ENCODE measurements at regions not wholly inside any gene's neighbourhood (a gene's known extent, or its start where the extent isn't known, plus 50 kb on each side); places are given as distances from the start of the nearest gene placed in this dataset.
"Not testable (repeated sequence)": the region's sequence is repeated elsewhere in the genome, so short reads cannot be mapped to it uniquely, and the experiment has no call there.

DNA sequence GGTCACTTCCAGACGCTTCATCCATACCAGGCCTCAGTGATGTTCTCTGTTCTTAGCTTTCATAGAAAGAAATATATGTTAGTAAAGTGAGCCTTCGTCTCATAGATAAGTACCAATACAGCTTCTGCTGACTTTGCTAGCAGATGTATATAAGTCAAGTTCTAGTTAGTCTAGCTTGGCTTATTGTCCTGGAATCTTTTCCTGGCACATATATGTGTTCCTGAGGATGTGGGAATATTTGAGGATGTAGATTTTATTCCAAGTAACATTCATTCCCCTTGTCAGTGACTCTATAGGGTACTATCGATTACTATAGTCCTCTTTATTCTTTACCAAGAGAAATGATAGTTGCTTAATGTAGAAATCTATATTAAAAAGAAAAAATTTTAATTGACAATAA is 135.2 kb upstream of the FAM9C start:
- DNase-seq: no peak

DNA sequence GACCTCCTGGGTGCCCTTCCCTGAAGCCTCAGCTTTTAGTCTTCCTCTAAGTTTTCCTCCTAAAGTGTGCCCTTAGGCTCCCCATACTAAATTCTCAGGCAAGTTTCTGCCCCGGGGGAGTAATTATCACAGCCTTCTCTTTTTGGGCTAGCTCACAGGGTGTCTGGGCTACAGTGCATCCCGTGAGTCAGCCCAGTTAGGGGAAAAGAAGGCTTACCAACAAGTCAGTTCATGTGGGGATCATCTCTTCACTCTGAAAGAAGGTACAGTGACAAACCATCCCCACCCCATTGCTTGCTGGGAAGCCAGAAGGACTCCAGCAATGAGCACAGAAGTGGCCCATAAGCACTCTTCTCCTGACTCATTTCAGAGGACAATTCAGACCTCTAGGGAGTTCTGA is 134.7 kb upstream of the FAM9C start:
- DNase-seq: no peak

DNA sequence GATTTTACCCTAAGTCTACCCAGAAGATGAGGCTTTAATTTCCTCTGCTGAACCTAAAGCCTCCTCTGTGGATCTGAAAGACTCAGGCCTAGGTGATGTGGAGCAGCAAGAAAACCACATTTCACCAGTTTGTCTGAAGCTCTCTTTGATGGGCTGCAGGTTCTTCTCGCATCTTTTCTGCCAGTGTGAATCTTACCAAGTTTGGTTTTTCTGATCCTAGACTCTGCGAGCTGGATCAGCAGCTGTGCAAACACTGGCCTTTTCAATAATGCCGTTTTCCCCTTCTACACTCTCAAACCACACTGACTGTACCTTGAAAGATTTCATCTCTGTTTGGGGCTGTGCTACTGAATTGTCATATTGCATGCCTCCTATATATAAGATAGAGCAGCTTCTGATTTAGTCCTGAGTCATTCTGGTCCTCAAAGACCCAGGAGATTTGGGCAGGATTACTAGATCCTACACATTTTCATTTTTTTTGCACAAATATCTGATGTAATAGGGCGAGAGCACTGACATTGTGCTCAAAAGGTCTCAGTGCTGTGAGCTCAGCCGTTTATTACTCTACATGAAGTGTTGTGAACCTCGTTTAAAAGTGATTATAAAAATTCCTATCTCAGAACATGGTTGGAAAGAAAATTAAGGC is 133.6 kb upstream of the FAM9C start:
- DNase-seq: no peak

DNA sequence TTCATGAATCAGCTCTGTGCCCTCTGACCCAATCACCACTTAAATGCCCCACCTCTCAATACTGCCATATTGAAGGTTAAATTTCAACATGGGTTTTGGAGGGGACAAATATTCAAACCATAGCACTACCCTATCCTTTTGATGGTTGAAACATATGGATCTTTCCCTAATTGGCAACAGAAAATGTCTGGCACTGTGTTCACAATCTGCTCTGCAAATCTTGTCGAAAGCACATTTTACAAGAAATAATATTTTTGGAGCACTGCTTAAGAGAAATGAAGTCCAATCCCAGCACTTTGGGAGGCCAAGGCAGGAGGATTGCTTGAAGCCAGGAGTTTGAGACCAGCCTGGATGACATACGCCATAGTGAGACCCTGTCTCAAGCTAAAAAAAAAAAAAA is 130.6 kb upstream of the FAM9C start:
- no peak for DNase-seq

GRCh38 chrX:13170966-13171558 is 126.6 kb upstream of the FAM9C start:
- peak; percentile 1 for DNase-seq

GRCh38 chrX:13169684-13170083 is 125.3 kb upstream of the FAM9C start:
- DNase-seq: no peak

DNA sequence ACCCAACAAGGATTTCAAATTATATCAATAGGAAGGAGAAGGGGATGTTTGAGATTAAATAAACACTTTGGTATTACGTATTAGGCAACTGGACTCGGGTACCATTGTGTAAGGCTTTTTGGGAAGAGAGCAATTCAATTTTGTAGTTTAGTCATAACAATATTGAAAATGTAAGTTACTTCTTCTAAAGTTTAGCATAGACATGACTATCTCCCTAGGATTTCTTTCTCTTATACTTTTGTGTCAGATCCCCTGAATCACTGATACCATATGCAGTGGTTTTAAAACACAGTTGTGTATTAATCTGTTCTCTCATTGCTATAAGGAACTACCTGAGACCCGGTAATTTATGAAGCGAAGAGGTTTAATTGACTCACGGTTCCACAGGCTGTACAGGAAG is 123.8 kb upstream of the FAM9C start:
- DNase-seq: no peak

GRCh38 chrX:13167481-13168231 is 123.2 kb upstream of the FAM9C start:
- no peak for DNase-seq

- no peak for DNase-seq
Observed at GRCh38 chrX:13165266-13166189, 121.1 kb upstream of the FAM9C start.

GRCh38 chrX:13164611-13165010 is 120.2 kb upstream of the FAM9C start:
- DNase-seq: no peak

DNA sequence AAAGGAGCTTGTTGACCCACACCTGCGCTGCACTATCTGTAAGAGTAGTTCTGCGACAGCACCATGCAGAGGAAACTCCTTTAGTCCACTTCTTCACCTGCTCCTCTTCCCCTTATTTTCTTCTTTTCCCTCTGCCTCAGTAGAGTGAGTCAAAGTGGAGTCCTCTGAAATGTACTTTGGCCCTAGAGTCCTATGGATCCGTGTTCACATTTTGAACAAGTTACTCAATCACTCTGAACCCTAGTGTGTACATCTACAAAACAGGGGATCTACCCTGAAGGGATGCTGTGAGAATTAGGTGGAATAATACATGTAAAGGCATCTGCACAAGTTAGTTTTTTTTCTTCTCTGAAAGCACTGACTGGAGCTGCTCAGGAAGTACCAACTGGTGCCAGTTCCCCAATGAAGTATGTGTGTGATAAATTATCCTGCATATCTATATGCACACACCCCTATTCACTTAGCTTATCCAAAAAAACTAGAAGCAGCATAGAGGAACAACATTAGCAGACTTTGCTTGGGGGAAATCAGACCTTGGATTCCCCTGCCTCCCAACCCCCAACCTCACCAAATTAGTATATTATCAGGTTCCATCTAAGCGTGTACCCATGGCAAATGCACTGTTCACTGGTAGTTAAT is 118.5 kb upstream of the FAM9C start:
- no peak for DNase-seq

- DNase-seq: no peak
Observed at GRCh38 chrX:13159886-13160285, 115.5 kb upstream of the FAM9C start.

GRCh38 chrX:13158911-13159310 is 114.5 kb upstream of the FAM9C start:
- DNase-seq: no peak

DNA sequence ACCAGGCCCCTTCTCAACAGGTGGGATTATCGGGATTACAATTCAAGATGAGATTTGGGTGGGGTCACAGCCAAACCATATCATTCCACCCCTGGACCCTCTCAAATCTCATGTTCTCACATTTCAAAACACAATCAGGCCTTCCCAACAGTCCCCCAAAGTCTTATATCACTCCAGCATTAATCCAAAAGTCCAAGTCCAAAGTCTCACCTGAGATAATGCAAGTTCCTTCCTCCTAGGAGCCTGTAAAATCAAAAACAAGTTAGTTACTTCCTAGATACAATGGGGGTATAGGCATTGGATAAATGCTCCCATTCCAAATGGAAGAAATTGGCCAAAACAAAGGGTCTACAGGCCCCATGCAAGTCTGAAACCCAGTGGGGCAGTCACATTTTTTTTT is 111.1 kb upstream of the FAM9C start:
- not testable (repeated sequence) for DNase-seq

DNA sequence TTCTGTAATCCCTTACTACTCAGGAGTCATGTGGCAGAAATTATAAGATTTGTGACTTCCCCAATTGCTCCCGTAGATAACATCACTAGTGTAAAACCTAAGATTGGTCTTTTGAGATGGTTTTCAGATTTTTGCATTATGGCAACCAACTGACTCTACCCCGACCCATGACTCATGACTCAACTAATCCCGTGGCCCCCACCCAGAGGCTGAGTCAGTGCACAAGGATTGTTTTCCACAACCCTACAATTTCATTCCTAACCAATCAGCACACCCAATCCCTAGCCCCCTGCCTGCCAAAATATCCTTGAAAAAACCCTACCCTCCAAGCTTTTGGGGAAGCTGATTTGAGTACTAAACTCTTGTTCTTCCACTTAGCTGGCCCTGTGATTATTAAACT is 109.4 kb upstream of the FAM9C start:
- DNase-seq: no peak

GRCh38 chrX:13152518-13153185 is 108.2 kb upstream of the FAM9C start:
- no peak for DNase-seq

GRCh38 chrX:13151828-13152517 is 107.6 kb upstream of the FAM9C start:
- no peak for DNase-seq

DNA sequence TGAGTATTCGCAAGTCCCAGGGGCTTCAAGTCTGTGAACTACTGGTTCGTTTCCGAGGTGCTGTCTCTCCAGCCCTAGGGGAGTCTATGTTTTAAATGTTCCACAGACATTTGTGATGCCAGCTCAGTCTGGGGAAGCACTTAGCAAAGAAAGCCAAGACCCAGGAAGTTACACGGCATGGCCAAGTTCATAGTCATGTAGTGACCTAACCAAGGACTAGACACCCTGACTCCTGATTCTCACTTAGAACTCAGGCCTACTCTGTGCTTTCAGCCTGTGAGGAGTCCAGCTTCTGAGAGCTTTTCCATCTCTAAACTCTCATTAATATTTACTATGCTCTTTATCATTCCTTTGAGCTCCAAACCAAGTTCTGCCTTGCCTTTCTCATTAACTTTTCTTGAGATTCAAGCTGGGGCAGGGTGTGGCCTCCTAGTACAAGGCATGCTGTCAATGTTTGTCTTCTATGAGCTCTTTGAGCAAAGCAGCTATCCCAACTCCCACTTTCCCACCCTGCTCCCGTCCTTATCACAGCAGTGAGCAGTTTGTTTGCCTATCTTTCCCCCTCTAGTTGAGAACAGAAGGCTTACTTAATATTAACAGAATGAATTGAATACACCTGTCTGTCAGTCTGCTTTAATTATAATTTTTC is 105.4 kb upstream of the FAM9C start:
- no peak for DNase-seq

GRCh38 chrX:13147733-13148132 is 103.3 kb upstream of the FAM9C start:
- DNase-seq: no peak

DNA sequence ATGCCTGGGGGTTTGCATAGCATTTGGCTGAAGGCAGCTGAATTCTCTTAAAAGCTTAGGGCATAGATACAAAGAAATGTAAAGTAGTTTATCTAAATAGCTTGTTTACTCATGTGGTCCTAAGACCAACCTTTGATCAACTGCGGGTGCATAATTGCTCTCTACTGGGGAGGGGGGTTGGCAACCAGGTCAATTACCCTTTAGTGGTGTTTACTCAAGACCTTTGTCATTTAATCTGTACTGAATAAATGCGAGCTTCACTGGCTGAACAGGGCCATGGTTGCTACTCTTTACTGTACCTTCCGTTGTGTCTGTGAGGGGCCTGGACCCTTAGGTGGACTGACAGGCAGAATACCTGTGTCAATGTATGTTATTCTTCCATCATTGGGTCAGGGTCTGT is 102.7 kb upstream of the FAM9C start:
- no peak for DNase-seq
